Endothelial cell of umbilical vein (primary cell): ENCODE measurements at regions not wholly inside any gene's neighbourhood (a gene's known extent, or its start where the extent isn't known, plus 50 kb on each side); places are given as distances from the start of the nearest gene placed in this dataset.

Experiments
- BruUV-seq: library from RNA; stranded (reverse); fragments of 400-500 nt; replicated peaks from 2 replicates; lab custom pipeline; 2021; lab: Mats Ljungman, UMichigan
- CTCF ChIA-PET: fragments of 300-600, 350-600 bp; sonication (Branson Sonifier 250); formaldehyde crosslinking; loops from one replicate; lab custom pipeline; 2021; ENCODE audit warnings: antibody characterized with exemption, inconsistent platforms; lab: Charles Lee
- POLR2A ChIA-PET: fragments of 300-600, 350-600 bp; sonication (Branson Sonifier 250); formaldehyde crosslinking; loops from one replicate; lab custom pipeline; 2021; ENCODE audit warnings: antibody characterized with exemption, inconsistent platforms; lab: Charles Lee
- DNase-seq: peaks from one replicate; pipeline ENCODE4 v3.0.0-alpha.2; 2011; ENCODE audit warnings: low read depth, low spot score
- FAIRE-seq: peaks from 2 replicates; lab custom pipeline; 2011; peaks lifted over from hg19 to GRCh38; lab: Jason Lieb, UNC
- H2AFZ ChIP-seq: 2 replicates; pipeline ENCODE4 v1.6.0; 2012; ENCODE audit warnings: low read depth, low read length, control low read depth, inconsistent platforms
- H3K27ac ChIP-seq: 2 replicates; pipeline ENCODE4 v1.5.1; 2011; ENCODE audit warnings: low read depth, mild to moderate bottlenecking, control low read depth, low read length, moderate library complexity; ENCODE audit not compliant: insufficient read depth
- H3K27me3 ChIP-seq, 2 experiments: 2 replicates each; pipeline versions ENCODE4 v1.6.0 to v1.6.1; 2011; ENCODE audit warnings: low read length in 2 of 2, mixed read lengths in 1 of 2; ENCODE audit not compliant: control insufficient read depth in 2 of 2, insufficient read depth in 2 of 2
- H3K36me3 ChIP-seq, 2 experiments: 2 replicates in 1 of 2; 3 replicates in 1 of 2; pipeline ENCODE4 v1.5.1; 2011; ENCODE audit warnings: low read length in 2 of 2, mild to moderate bottlenecking in 1 of 2, moderate library complexity in 1 of 2; ENCODE audit not compliant: control insufficient read depth in 2 of 2, insufficient read depth in 2 of 2; ENCODE audit errors: extremely low read depth in 1 of 2
- H3K4me1 ChIP-seq: 3 replicates; pipeline ENCODE4 v1.5.1; 2011; ENCODE audit warnings: mild to moderate bottlenecking, low read length; ENCODE audit not compliant: control insufficient read depth, insufficient read depth; ENCODE audit errors: extremely low read depth
- H3K4me2 ChIP-seq: 2 replicates; pipeline ENCODE4 v1.6.1; 2011; ENCODE audit warnings: low read length, control low read depth, mixed read lengths; ENCODE audit not compliant: insufficient read depth
- H3K4me3 ChIP-seq, 3 experiments: fragments of 200-600 bp in 1 of 3; sonication (generic), shearing (Covaris generic) in 1 of 3; replicated peaks in 1 of 3; 2 replicates each; pipeline ENCODE4 v1.5.1; 2011 to 2016; ENCODE audit warnings: control low read depth in 3 of 3, low read length in 3 of 3, mild to moderate bottlenecking in 2 of 3, inconsistent platforms in 1 of 3, low read depth in 1 of 3, moderate library complexity in 1 of 3; ENCODE audit not compliant: insufficient read depth in 1 of 3
- H3K79me2 ChIP-seq: 2 replicates; pipeline ENCODE4 v1.6.0; 2012; ENCODE audit warnings: low read length, inconsistent platforms; ENCODE audit not compliant: control insufficient read depth, insufficient read depth
- H3K9ac ChIP-seq: replicated peaks from 2 replicates; pipeline ENCODE3; 2011; ENCODE audit warnings: low read length, control low read depth; ENCODE audit not compliant: insufficient read depth; ENCODE audit errors: extremely low read depth
- H3K9me1 ChIP-seq: replicated peaks from 3 replicates; pipeline ENCODE4 v1.6.0; 2011; ENCODE audit warnings: mild to moderate bottlenecking, low read length; ENCODE audit not compliant: control insufficient read depth, insufficient read depth; ENCODE audit errors: extremely low read depth
- H3K9me3 ChIP-seq: replicated peaks from 2 replicates; pipeline ENCODE4 v1.5.1; 2012; ENCODE audit warnings: low read length, inconsistent platforms; ENCODE audit not compliant: control insufficient read depth, insufficient read depth
- H4K20me1 ChIP-seq: replicated peaks from 2 replicates; pipeline ENCODE3; 2011; ENCODE audit warnings: mild to moderate bottlenecking, low read length; ENCODE audit not compliant: control insufficient read depth, insufficient read depth; ENCODE audit errors: extremely low read depth
- EZH2 ChIP-seq: IDR thresholded peaks from 2 replicates; pipeline ENCODE4 v1.6.1; 2012; ENCODE audit warnings: borderline replicate concordance, low read depth, mild to moderate bottlenecking, moderate library complexity, low read length, inconsistent platforms; ENCODE audit not compliant: severe bottlenecking
- FOS ChIP-seq: IDR thresholded peaks from 2 replicates; pipeline ENCODE4 v1.6.1; 2011; ENCODE audit warnings: mild to moderate bottlenecking, low read length, moderate library complexity, borderline replicate concordance; ENCODE audit not compliant: insufficient read depth
- GATA2 ChIP-seq: IDR thresholded peaks from 2 replicates; pipeline ENCODE4 v1.7.0; 2011; ENCODE audit warnings: low read depth, mild to moderate bottlenecking, moderate library complexity, mixed read lengths, low read length; ENCODE audit not compliant: insufficient read length, insufficient read depth
- MYC ChIP-seq: IDR thresholded peaks from one replicate; pipeline ENCODE4 v1.6.1; 2011; ENCODE audit warnings: mild to moderate bottlenecking, low read depth, low read length
- POLR2A ChIP-seq: IDR thresholded peaks from 2 replicates; pipeline ENCODE4 v1.6.1; 2012; ENCODE audit warnings: low read depth, mild to moderate bottlenecking, control low read depth, low read length
- POLR2AphosphoS5 ChIP-seq: IDR thresholded peaks from 2 replicates; pipeline ENCODE4 v1.6.1; 2012; ENCODE audit warnings: low read depth, mild to moderate bottlenecking, control low read depth, low read length, moderate library complexity; ENCODE audit not compliant: insufficient read depth
- dilution Hi-C: fragments of 300-500 bp; cut with MboI; formaldehyde crosslinking; loops from one replicate; pipeline ENCODE4 v1.15.0; 2019; ENCODE audit warnings: low sequenced_read_pairs; ENCODE audit not compliant: extremely low pct_ligation_motif_present
- intact Hi-C: fragments of 100-400 bp; cut with micrococcal nuclease; formaldehyde crosslinking; loops from one replicate; pipeline ENCODE4 v1.10.0; 2022
- TF ChIP-seq, protein P1 (sequence below), 2 donors: IDR thresholded peaks; 1 replicate in 1 of 2; 2 replicates in 1 of 2; pipeline ENCODE4 v1.5.1; 2011; ENCODE audit warnings: low read length in 2 of 2, mild to moderate bottlenecking in 2 of 2, moderate library complexity in 2 of 2, control low read depth in 1 of 2, inconsistent platforms in 1 of 2, low read depth in 1 of 2; ENCODE audit not compliant: insufficient read depth in 1 of 2; ENCODE audit errors: extremely low read depth in 1 of 2
- TF ChIP-seq, protein P2 (sequence below): IDR thresholded peaks from 2 replicates; pipeline ENCODE4 v1.6.1; 2011; ENCODE audit not compliant: insufficient read depth, insufficient read length

DNA sequence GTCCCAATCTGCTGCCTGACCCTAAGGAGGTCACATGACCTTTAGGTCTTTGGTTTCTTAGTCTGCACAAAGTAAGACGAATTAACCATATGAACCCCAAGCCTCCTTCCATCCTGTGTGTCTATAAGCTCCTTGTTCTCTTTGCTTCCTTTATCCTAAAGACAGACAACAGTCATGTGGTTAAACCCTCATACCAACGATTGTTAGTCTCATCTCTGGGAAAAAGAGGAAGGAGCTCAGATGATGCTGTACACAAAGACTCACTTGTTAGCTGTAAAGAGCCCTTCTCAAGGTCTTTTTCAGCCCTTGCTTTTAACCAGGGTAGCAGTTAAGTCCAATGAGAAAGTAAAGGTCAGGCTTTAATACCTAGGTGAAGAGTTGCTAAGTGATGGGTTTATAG is 443.7 kb downstream of the TNS1 start:
- FAIRE-seq (no peak), DNase-seq (no peak)
- Histone ChIP-seq H2AFZ (no peak overlapping the region), H3K27me3 (no peaks in the 10 kb centered on the region), H3K4me3 (no peak overlapping the region), H3K9me1 (no peaks in the 10 kb centered on the region), H3K9ac (no peak overlapping the region), H3K27ac (no peak overlapping the region), H4K20me1 (no peaks in the 10 kb centered on the region), H3K4me1 (no peaks in the 10 kb centered on the region), H3K79me2 (no peaks in the 10 kb centered on the region), H3K36me3 (no peaks in the 10 kb centered on the region), H3K4me2 (no peak overlapping the region), H3K9me3 (no peaks in the 10 kb centered on the region)
- no TSS peak for BruUV-seq
- TF ChIP-seq GATA2 (no peak), MYC (no peak), EZH2 (no peak), POLR2A (no peak), POLR2AphosphoS5 (no peak), FOS (no peak)
- TF ChIP-seq, protein P1, sequence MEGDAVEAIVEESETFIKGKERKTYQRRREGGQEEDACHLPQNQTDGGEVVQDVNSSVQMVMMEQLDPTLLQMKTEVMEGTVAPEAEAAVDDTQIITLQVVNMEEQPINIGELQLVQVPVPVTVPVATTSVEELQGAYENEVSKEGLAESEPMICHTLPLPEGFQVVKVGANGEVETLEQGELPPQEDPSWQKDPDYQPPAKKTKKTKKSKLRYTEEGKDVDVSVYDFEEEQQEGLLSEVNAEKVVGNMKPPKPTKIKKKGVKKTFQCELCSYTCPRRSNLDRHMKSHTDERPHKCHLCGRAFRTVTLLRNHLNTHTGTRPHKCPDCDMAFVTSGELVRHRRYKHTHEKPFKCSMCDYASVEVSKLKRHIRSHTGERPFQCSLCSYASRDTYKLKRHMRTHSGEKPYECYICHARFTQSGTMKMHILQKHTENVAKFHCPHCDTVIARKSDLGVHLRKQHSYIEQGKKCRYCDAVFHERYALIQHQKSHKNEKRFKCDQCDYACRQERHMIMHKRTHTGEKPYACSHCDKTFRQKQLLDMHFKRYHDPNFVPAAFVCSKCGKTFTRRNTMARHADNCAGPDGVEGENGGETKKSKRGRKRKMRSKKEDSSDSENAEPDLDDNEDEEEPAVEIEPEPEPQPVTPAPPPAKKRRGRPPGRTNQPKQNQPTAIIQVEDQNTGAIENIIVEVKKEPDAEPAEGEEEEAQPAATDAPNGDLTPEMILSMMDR (IDR thresholded peaks at IDR 0.05; ENCODE audit: extremely low read depth in 1 of 2, insufficient read depth in 1 of 2, low read depth in 1 of 2, low read length in 2 of 2), result no peak
- TF ChIP-seq, protein P2, sequence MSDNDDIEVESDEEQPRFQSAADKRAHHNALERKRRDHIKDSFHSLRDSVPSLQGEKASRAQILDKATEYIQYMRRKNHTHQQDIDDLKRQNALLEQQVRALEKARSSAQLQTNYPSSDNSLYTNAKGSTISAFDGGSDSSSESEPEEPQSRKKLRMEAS, result no peak
- CTCF ChIA-PET, result no interaction called here
- intact Hi-C loops, result no loop called here
- POLR2A ChIA-PET, result no interaction called here
- dilution Hi-C loops, result no loop called here
